H1 (cell line): ENCODE measurements at regions not wholly inside any gene's neighbourhood (a gene's known extent, or its start where the extent isn't known, plus 50 kb on each side); places are given as distances from the start of the nearest gene placed in this dataset.

Source experiments
- CTCF ChIA-PET: fragments of 300-600 bp; sonication (Branson Sonifier 250); formaldehyde crosslinking; loops from one replicate; lab custom pipeline; 2021; ENCODE audit not compliant: partially characterized antibody; lab: Charles Lee
- POLR2A ChIA-PET: fragments of 300-600 bp; sonication (Branson Sonifier 250); formaldehyde crosslinking; loops from one replicate; lab custom pipeline; 2021; ENCODE audit warnings: inconsistent platforms; ENCODE audit not compliant: partially characterized antibody; lab: Charles Lee
- DNase-seq, 2 experiments: peaks; one replicate each; pipeline versions ENCODE4 v3.0.0 to v3.0.0-alpha.2; 2010 to 2022; ENCODE audit warnings: low spot score in 2 of 2, low read depth in 1 of 2, mixed read lengths in 1 of 2
- FAIRE-seq: peaks from 2 replicates; lab custom pipeline; 2011; peaks lifted over from hg19 to GRCh38; lab: Jason Lieb, UNC
- H2AFZ ChIP-seq: 2 replicates; pipeline ENCODE4 v1.8.1; 2012; ENCODE audit warnings: low read length, inconsistent platforms
- H2AK5ac ChIP-seq: 2 replicates; pipeline ENCODE4 v1.6.1; 2013; ENCODE audit warnings: low read depth, low read length
- H2BK120ac ChIP-seq: replicated peaks from 2 replicates; pipeline ENCODE3; 2013; ENCODE audit warnings: low read depth, low read length, inconsistent platforms
- H2BK12ac ChIP-seq: 2 replicates; pipeline ENCODE4 v1.6.1; 2013; ENCODE audit warnings: low read depth, low read length
- H2BK15ac ChIP-seq: 2 replicates; pipeline ENCODE4 v1.6.1; 2013; ENCODE audit warnings: low read length
- H2BK20ac ChIP-seq: 2 replicates; pipeline ENCODE4 v1.6.1; 2013; ENCODE audit warnings: low read length
- H2BK5ac ChIP-seq: 2 replicates; pipeline ENCODE4 v1.6.1; 2013; ENCODE audit warnings: low read depth, low read length
- H3K14ac ChIP-seq: 2 replicates; pipeline ENCODE4 v1.6.1; 2013; ENCODE audit warnings: inconsistent platforms; ENCODE audit not compliant: insufficient read length
- H3K18ac ChIP-seq: 2 replicates; pipeline ENCODE4 v1.6.1; 2013; ENCODE audit warnings: low read length; ENCODE audit errors: extremely low read depth
- H3K23ac ChIP-seq: 2 replicates; pipeline ENCODE4 v1.6.1; 2013; ENCODE audit warnings: inconsistent platforms; ENCODE audit not compliant: insufficient read length
- H3K23me2 ChIP-seq: 2 replicates; pipeline ENCODE4 v1.6.1; 2013; ENCODE audit warnings: low read depth, low read length
- H3K27ac ChIP-seq: 2 replicates; pipeline ENCODE4 v1.6.1; 2011; ENCODE audit warnings: low read depth, low read length, inconsistent platforms
- H3K27me3 ChIP-seq, 4 experiments: replicated peaks in 1 of 4; 1 replicate in 1 of 4; 2 replicates in 3 of 4; pipeline versions ENCODE4 v1.6.1 to v1.8.1; 2011 to 2013; ENCODE audit warnings: low read length in 3 of 4, mild to moderate bottlenecking in 3 of 4, inconsistent platforms in 2 of 4, mixed read lengths in 2 of 4, moderate library complexity in 1 of 4; ENCODE audit not compliant: control insufficient read depth in 3 of 4, insufficient read depth in 3 of 4; ENCODE audit errors: extremely low read depth in 1 of 4
- H3K36me3 ChIP-seq, 4 experiments: 2 replicates each; pipeline versions ENCODE4 v1.6.1 to v1.8.1; 2011 to 2013; ENCODE audit warnings: mild to moderate bottlenecking in 4 of 4, low read length in 3 of 4, moderate library complexity in 2 of 4, control low read depth in 1 of 4, inconsistent platforms in 1 of 4; ENCODE audit not compliant: insufficient read depth in 4 of 4, control insufficient read depth in 2 of 4
- H3K4ac ChIP-seq: replicated peaks from 2 replicates; pipeline ENCODE3; 2013; ENCODE audit warnings: low read length, low read depth, mixed read lengths, inconsistent platforms; ENCODE audit not compliant: insufficient read length
- H3K4me1 ChIP-seq, 4 experiments: replicated peaks in 1 of 4; 1 replicate in 1 of 4; 2 replicates in 3 of 4; pipeline versions ENCODE4 v1.6.1 to v1.8.1; 2011 to 2013; ENCODE audit warnings: low read length in 3 of 4, inconsistent platforms in 2 of 4, mixed read lengths in 1 of 4; ENCODE audit not compliant: insufficient read depth in 4 of 4, control insufficient read depth in 3 of 4
- H3K4me2 ChIP-seq, 2 experiments: 2 replicates each; pipeline versions ENCODE4 v1.6.1 to v1.8.1; 2011 to 2013; ENCODE audit warnings: low read depth in 2 of 2, low read length in 2 of 2, control low read depth in 1 of 2, inconsistent platforms in 1 of 2, mild to moderate bottlenecking in 1 of 2; ENCODE audit not compliant: insufficient read depth in 1 of 2
- H3K4me3 ChIP-seq, 4 experiments: fragments of 200-600, 300-600 bp in 1 of 4; sonication (generic), shearing (Covaris generic), sonication (Bioruptor Twin) in 1 of 4; 2 replicates each; pipeline versions ENCODE4 v1.5.1 to v1.8.1; 2011 to 2016; ENCODE audit warnings: low read length in 4 of 4, low read depth in 3 of 4, control low read depth in 2 of 4, inconsistent platforms in 2 of 4, mild to moderate bottlenecking in 2 of 4, mixed read lengths in 1 of 4, moderate library complexity in 1 of 4; ENCODE audit not compliant: insufficient read depth in 2 of 4; ENCODE audit errors: extremely low read depth in 1 of 4
- H3K56ac ChIP-seq: replicated peaks from 2 replicates; pipeline ENCODE3; 2013; ENCODE audit warnings: low read depth, mild to moderate bottlenecking, mixed read lengths, low read length, inconsistent platforms; ENCODE audit not compliant: insufficient read length
- H3K79me1 ChIP-seq: 2 replicates; pipeline ENCODE4 v1.6.1; 2013; ENCODE audit warnings: low read depth, low read length, control low read depth
- H3K79me2 ChIP-seq, 2 experiments: 2 replicates each; pipeline versions ENCODE4 v1.6.1 to v1.8.1; 2012 to 2013; ENCODE audit warnings: low read length in 2 of 2, mild to moderate bottlenecking in 2 of 2, inconsistent platforms in 1 of 2; ENCODE audit not compliant: insufficient read depth in 2 of 2, control insufficient read depth in 1 of 2
- H3K9ac ChIP-seq, 4 experiments: replicated peaks in 1 of 4; 1 replicate in 1 of 4; 2 replicates in 3 of 4; pipeline versions ENCODE4 v1.6.1 to v1.8.1; 2011 to 2013; ENCODE audit warnings: low read depth in 3 of 4, low read length in 3 of 4, control low read depth in 2 of 4, mild to moderate bottlenecking in 2 of 4, moderate library complexity in 2 of 4, inconsistent platforms in 1 of 4; ENCODE audit errors: extremely low read depth in 1 of 4
- H3K9me3 ChIP-seq, 2 experiments: 2 replicates each; pipeline versions ENCODE4 v1.6.1 to v1.8.1; 2012 to 2013; ENCODE audit warnings: mild to moderate bottlenecking in 2 of 2, moderate library complexity in 2 of 2, control low read depth in 1 of 2, inconsistent platforms in 1 of 2, low read depth in 1 of 2, low read length in 1 of 2, mixed read lengths in 1 of 2; ENCODE audit not compliant: insufficient read depth in 2 of 2
- H4K20me1 ChIP-seq, 2 experiments: replicated peaks in 1 of 2; 2 replicates each; pipeline versions ENCODE3 to v1.8.1; 2011 to 2013; ENCODE audit warnings: inconsistent platforms in 2 of 2, low read length in 2 of 2, mild to moderate bottlenecking in 1 of 2; ENCODE audit not compliant: insufficient read depth in 2 of 2, control insufficient read depth in 1 of 2
- H4K5ac ChIP-seq: 2 replicates; pipeline ENCODE4 v1.6.1; 2013; ENCODE audit warnings: low read length, low read depth, mixed read lengths, inconsistent platforms; ENCODE audit not compliant: insufficient read length
- H4K8ac ChIP-seq: 2 replicates; pipeline ENCODE4 v1.8.0; 2013; ENCODE audit warnings: mild to moderate bottlenecking, moderate library complexity, low read length, inconsistent platforms; ENCODE audit not compliant: insufficient read depth; ENCODE audit errors: extremely low read depth
- H4K91ac ChIP-seq: replicated peaks from 2 replicates; pipeline ENCODE3; 2013; ENCODE audit warnings: low read length, mixed read lengths, inconsistent platforms; ENCODE audit not compliant: insufficient read length
- CEBPB ChIP-seq: IDR thresholded peaks from 2 replicates; pipeline ENCODE4 v1.6.1; 2012; ENCODE audit warnings: low read depth, low read length
- HDAC6 ChIP-seq: IDR thresholded peaks from one replicate; pipeline ENCODE4 v1.7.1; 2012; ENCODE audit warnings: low read depth, mild to moderate bottlenecking, inconsistent platforms, low read length, moderate library complexity
- RXRA ChIP-seq: IDR thresholded peaks from 2 replicates; pipeline ENCODE4 v1.6.1; 2011; ENCODE audit warnings: low read depth, mild to moderate bottlenecking, low read length, moderate library complexity; ENCODE audit not compliant: insufficient read depth
- SP2 ChIP-seq: IDR thresholded peaks from 2 replicates; pipeline ENCODE4 v1.6.1; 2012; ENCODE audit warnings: mild to moderate bottlenecking, low read length, inconsistent platforms
- WGBS, 2 experiments: shearing (Covaris generic) in 1 of 2; methylation state at CpG; one replicate each; pipeline versions ENCODE4 v1.1.6 to v1.1.7; 2013 to 2015; ENCODE audit warnings: low lambda C conversion rate in 2 of 2, mixed read lengths in 2 of 2, inconsistent platforms in 1 of 2, low coverage in 1 of 2, missing lambda C conversion rate in 1 of 2; ENCODE audit not compliant: insufficient replicate concordance in 2 of 2, insufficient coverage in 1 of 2, insufficient read length in 1 of 2; ENCODE audit errors: extremely low coverage in 1 of 2, missing lambda C conversion rate in 1 of 2; 5-methylcytosine and 5-hydroxymethylcytosine counted together

DNA sequence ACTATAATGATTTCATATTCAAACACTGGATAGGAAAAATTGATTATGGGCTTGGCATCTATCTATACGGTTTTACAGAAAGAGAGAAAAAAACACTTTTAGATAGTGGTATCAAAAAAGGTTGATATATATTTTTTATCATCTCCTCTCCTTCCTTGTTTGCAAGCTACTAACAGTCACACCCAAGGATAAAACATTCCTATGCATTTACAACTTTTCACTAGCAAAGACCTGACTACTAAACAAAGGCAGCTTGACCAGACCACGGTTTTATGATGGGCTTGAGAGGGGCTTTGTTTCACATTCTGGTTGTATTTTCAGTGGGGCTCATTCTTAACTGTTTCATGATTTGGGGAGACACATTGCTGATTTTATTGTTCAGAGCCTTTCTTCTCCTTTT, 477.6 kb upstream of the CITED2 start:
- no peak overlapping the region for H3K4me2 ChIP-seq
- no peak overlapping the region for H4K5ac ChIP-seq
- no peak for FAIRE-seq

More for the DNA sequence above, 477.6 kb upstream of the CITED2 start:
- Histone ChIP-seq H3K36me3 (no peaks in the 10 kb centered on the region), H3K18ac (no peak overlapping the region), H3K23ac (no peak overlapping the region), H3K14ac (no peak overlapping the region), H4K91ac (no peak overlapping the region), H3K4ac (no peak overlapping the region), H3K9ac (no peak overlapping the region), H4K8ac (no peak overlapping the region), H2AK5ac (no peak overlapping the region), H4K20me1 (no peaks in the 10 kb centered on the region), H3K9me3 (no peaks in the 10 kb centered on the region), H3K4me1 (peaks cover 0 to 2% (median 0%) of the 10 kb centered on the region in 4 experiments; a peak in 1 of 7 replicates), H3K27ac (no peak overlapping the region), H3K4me3 (no peak overlapping the region), H2BK20ac (no peak overlapping the region), H2BK5ac (no peak overlapping the region), H3K23me2 (no peaks in the 10 kb centered on the region), H3K56ac (no peak overlapping the region), H2AFZ (no peak overlapping the region), H3K79me1 (no peaks in the 10 kb centered on the region), H2BK15ac (no peak overlapping the region), H2BK12ac (no peak overlapping the region), H2BK120ac (no peak overlapping the region), H3K79me2 (no peaks in the 10 kb centered on the region), H3K27me3 (peaks cover 0 to 1% (median 0%) of the 10 kb centered on the region in 4 experiments; a peak in 1 of 7 replicates)
- 75% methylated on average over 2 of the region's 2 CpGs; no CpG with 5 or more reads in 1 of the 2 experiments for WGBS, 2 experiments
- no peak for DNase-seq
- ChIA-PET POLR2A (interaction anchor here (0.5 to 1.2 kb wide), 2 partner anchors 37 to 137 kb away, joined by 3 read pairs; no protein-coding TSS in a partner anchor), CTCF (interaction anchor here (0.6 to 1.1 kb wide), 3 partner anchors 29 to 661 kb away, joined by 3 to 4 read pairs (median 4); no protein-coding TSS in a partner anchor)
- TF ChIP-seq HDAC6 = no peak
- TF ChIP-seq RXRA = no peak
- no peak for TF ChIP-seq SP2
- TF ChIP-seq CEBPB = no peak
